ENCODE measurements at regions not wholly inside any gene's neighbourhood (a gene's known extent, or its start where the extent isn't known, plus 50 kb on each side); places are given as distances from the start of the nearest gene placed in this dataset.
"Not testable (repeated sequence)": the region's sequence is repeated elsewhere in the genome, so short reads cannot be mapped to it uniquely, and the experiment has no call there.

- DNase-seq (ENCODE audit: low spot score) = no peak
These were observed 133.3 kb upstream of the MEX3C start for GRCh38 chr18:51330739-51331138.

- no peak for DNase-seq (ENCODE audit: low spot score)
These were observed 139.9 kb upstream of the MEX3C start for GRCh38 chr18:51337406-51337805.

- DNase-seq (ENCODE audit: low spot score) = no peak
These were observed 142.4 kb upstream of the MEX3C start for GRCh38 chr18:51339856-51340255.

- no peak for DNase-seq (ENCODE audit: low spot score)
These were observed 142.9 kb upstream of the MEX3C start for GRCh38 chr18:51340332-51340731.

GRCh38 chr18:51342815-51343214 is 145.3 kb upstream of the MEX3C start:
- no peak for DNase-seq (ENCODE audit: low spot score)

GRCh38 chr18:51345848-51346391 is 148.4 kb upstream of the MEX3C start:
- no peak for DNase-seq (ENCODE audit: low spot score)

- DNase-seq (ENCODE audit: low spot score) = no peak
These were observed 148.9 kb upstream of the MEX3C start for GRCh38 chr18:51346404-51346803.

- no peak for DNase-seq (ENCODE audit: low spot score)
These were observed 152.6 kb upstream of the MEX3C start for GRCh38 chr18:51350081-51350480.

- DNase-seq (ENCODE audit: low spot score) = no peak
These were observed 158.4 kb upstream of the MEX3C start for GRCh38 chr18:51355841-51356240.

- not testable (repeated sequence) for DNase-seq (ENCODE audit: low spot score)
These were observed 162.8 kb upstream of the MEX3C start for GRCh38 chr18:51360301-51360700.

- DNase-seq (ENCODE audit: low spot score) = no peak
These were observed 163.8 kb upstream of the MEX3C start for GRCh38 chr18:51361130-51361860.

GRCh38 chr18:51363384-51363783 is 165.9 kb upstream of the MEX3C start:
- no peak for DNase-seq (ENCODE audit: low spot score)

GRCh38 chr18:51370996-51371395 is 173.5 kb upstream of the MEX3C start:
- DNase-seq (ENCODE audit: low spot score) = no peak

- no peak for DNase-seq (ENCODE audit: low spot score)
These were observed 174.4 kb upstream of the MEX3C start for GRCh38 chr18:51371929-51372328.

GRCh38 chr18:51382081-51382480 is 184.6 kb upstream of the MEX3C start:
- DNase-seq (ENCODE audit: low spot score) = no peak

GRCh38 chr18:51383116-51383515 is 185.6 kb upstream of the MEX3C start:
- DNase-seq (ENCODE audit: low spot score) = no peak

GRCh38 chr18:51383711-51384110 is 186.2 kb upstream of the MEX3C start:
- no peak for DNase-seq (ENCODE audit: low spot score)

GRCh38 chr18:51385270-51385669 is 187.8 kb upstream of the MEX3C start:
- DNase-seq (ENCODE audit: low spot score) = no peak

- DNase-seq (ENCODE audit: low spot score) = no peak
These were observed 193.2 kb upstream of the MEX3C start for GRCh38 chr18:51390702-51391101.

- no peak for DNase-seq (ENCODE audit: low spot score)
These were observed 193.7 kb upstream of the MEX3C start for GRCh38 chr18:51391215-51391614.

- no peak for DNase-seq (ENCODE audit: low spot score)
These were observed 194.2 kb upstream of the MEX3C start for GRCh38 chr18:51391731-51392130.

GRCh38 chr18:51397347-51397962 is 200.0 kb upstream of the MEX3C start:
- no peak for DNase-seq (ENCODE audit: low spot score)

GRCh38 chr18:51398104-51398503 is 200.6 kb upstream of the MEX3C start:
- DNase-seq (ENCODE audit: low spot score) = no peak
